OCI-LY3 (cell line): ENCODE measurements at regions not wholly inside any gene's neighbourhood (a gene's known extent, or its start where the extent isn't known, plus 50 kb on each side); places are given as distances from the start of the nearest gene placed in this dataset.

Experiments used
- H2AFZ ChIP-seq: fragments of 200-600, 300-600 bp; shearing (Covaris generic); 2 replicates; pipeline ENCODE4 v1.6.0; 2014; ENCODE audit warnings: antibody characterized with exemption, low read depth, low read length
- H3K27ac ChIP-seq: fragments of 200-600, 300-600 bp; sonication (generic); 2 replicates; pipeline ENCODE4 v1.5.1; 2014; ENCODE audit warnings: mild to moderate bottlenecking, low read length, moderate library complexity, mixed read lengths
- H3K27me3 ChIP-seq: fragments of 200-600, 300-600 bp; sonication (generic); 2 replicates; pipeline ENCODE4 v1.6.1; 2014; ENCODE audit warnings: low read depth, low read length, mixed read lengths
- H3K36me3 ChIP-seq: fragments of 200-600, 300-600 bp; sonication (generic); replicated peaks from 2 replicates; pipeline ENCODE3; 2014; ENCODE audit warnings: low read depth, low read length, mixed read lengths
- H3K4me1 ChIP-seq: fragments of 300-600, 200-600 bp; sonication (generic); 2 replicates; pipeline ENCODE4 v1.6.1; 2014; ENCODE audit warnings: low read length, mixed read lengths
- H3K4me2 ChIP-seq: fragments of 200-600, 300-600 bp; sonication (generic); 2 replicates; pipeline ENCODE4 v1.6.1; 2014; ENCODE audit warnings: low read length, mixed read lengths
- H3K4me3 ChIP-seq: fragments of 300-600, 200-600 bp; sonication (generic); 2 replicates; pipeline ENCODE4 v1.5.1; 2014; ENCODE audit warnings: antibody characterized with exemption, mild to moderate bottlenecking, low read length, moderate library complexity
- H3K79me2 ChIP-seq: fragments of 300-600, 200-600 bp; shearing (Covaris generic); 2 replicates; pipeline ENCODE4 v1.6.1; 2014; ENCODE audit warnings: mild to moderate bottlenecking, low read length, mixed read lengths
- H3K9ac ChIP-seq: fragments of 300-600, 200-600 bp; shearing (Covaris generic); 2 replicates; pipeline ENCODE4 v1.6.0; 2014; ENCODE audit warnings: mild to moderate bottlenecking, low read length, moderate library complexity
- H3K9me3 ChIP-seq: fragments of 200-600, 300-600 bp; shearing (Covaris generic); 2 replicates; pipeline ENCODE4 v1.6.1; 2014; ENCODE audit warnings: low read length, mixed read lengths; ENCODE audit not compliant: insufficient read depth
- H4K20me1 ChIP-seq: fragments of 200-600, 300-600 bp; sonication (generic); 2 replicates; pipeline ENCODE4 v1.6.1; 2016; ENCODE audit warnings: low read length, mixed read lengths; ENCODE audit not compliant: insufficient read depth
- CTCF ChIP-seq: fragments of 200-600, 300-600 bp; sonication (generic); IDR thresholded peaks from 2 replicates; pipeline ENCODE4 v1.5.1; 2014; ENCODE audit warnings: antibody characterized with exemption, low read length, low read depth
- EZH2phosphoT487 ChIP-seq: fragments of 200-600 bp; shearing (Covaris generic); IDR thresholded peaks from 2 replicates; pipeline ENCODE4 v1.6.1; 2018; ENCODE audit warnings: antibody characterized with exemption, mixed run types, low read depth

- Histone ChIP-seq H3K9me3 (no peaks in the 10 kb centered on the region), H3K36me3 (no peaks in the 10 kb centered on the region), H3K4me2 (no peak overlapping the region), H3K4me1 (no peaks in the 10 kb centered on the region), H4K20me1 (no peaks in the 10 kb centered on the region), H3K27ac (no peak overlapping the region), H3K79me2 (no peaks in the 10 kb centered on the region), H3K9ac (no peak overlapping the region), H3K27me3 (0 out of 2 replicates have a peak, but pooled peaks cover 6% of the 10 kb centered on the region), H3K4me3 (no peak overlapping the region), H2AFZ (no peak overlapping the region)
- TF ChIP-seq CTCF (no peak), EZH2phosphoT487 (no peak)
Measured at GRCh38 chr15:100768501-100768931, 111.1 kb upstream of the ALDH1A3 start.

- Histone ChIP-seq H3K4me2 (no peak overlapping the region), H4K20me1 (no peaks in the 10 kb centered on the region), H3K36me3 (no peaks in the 10 kb centered on the region), H3K4me1 (no peaks in the 10 kb centered on the region), H3K4me3 (no peak overlapping the region), H3K9me3 (no peaks in the 10 kb centered on the region), H3K79me2 (no peaks in the 10 kb centered on the region), H2AFZ (no peak overlapping the region), H3K27ac (no peak overlapping the region), H3K9ac (no peak overlapping the region), H3K27me3 (0 out of 2 replicates have a peak, but pooled peaks cover 6% of the 10 kb centered on the region)
- TF ChIP-seq EZH2phosphoT487 (no peak), CTCF (no peak)
Measured at GRCh38 chr15:100769043-100769974, 110.3 kb upstream of the ALDH1A3 start.

- H3K4me1 ChIP-seq = no peaks in the 10 kb centered on the region
- 0 out of 2 replicates have a peak, but pooled peaks cover 6% of the 10 kb centered on the region for H3K27me3 ChIP-seq
- H4K20me1 ChIP-seq = no peaks in the 10 kb centered on the region
- H3K27ac ChIP-seq = no peak overlapping the region
- H3K9me3 ChIP-seq = no peaks in the 10 kb centered on the region
- no peak overlapping the region for H3K9ac ChIP-seq
- no peaks in the 10 kb centered on the region for H3K36me3 ChIP-seq
- no peak overlapping the region for H3K4me3 ChIP-seq
- no peak for TF ChIP-seq EZH2phosphoT487
- TF ChIP-seq CTCF = no peak
- H2AFZ ChIP-seq = no peak overlapping the region
- H3K4me2 ChIP-seq = no peak overlapping the region
- H3K79me2 ChIP-seq = no peaks in the 10 kb centered on the region
Measured at GRCh38 chr15:100769975-100770340, 109.7 kb upstream of the ALDH1A3 start.
